GM12878 (cell line): ENCODE measurements at regions not wholly inside any gene's neighbourhood (a gene's known extent, or its start where the extent isn't known, plus 50 kb on each side); places are given as distances from the start of the nearest gene placed in this dataset.

Experiments used
- ATAC-seq: fragments of 200-7000 bp; cut with Tn5 transposase; 3 replicates; pipeline ENCODE4 v1.9.1; 2020; ENCODE audit warnings: mild to moderate bottlenecking, moderate library complexity
- BruUV-seq: library from RNA; stranded (reverse); fragments of 400-500 nt; replicated peaks from 2 replicates; lab custom pipeline; 2021; lab: Mats Ljungman, UMichigan
- CTCF ChIA-PET: fragments of 300-600 bp; sonication (Branson Sonifier 250); formaldehyde crosslinking; extraction: SDS; loops from one replicate; lab custom pipeline; 2021; ENCODE audit warnings: inconsistent platforms; lab: Yijun Ruan, JAX
- POLR2A ChIA-PET: fragments of 350-600 bp; formaldehyde crosslinking; extraction: SDS; loops from one replicate; lab custom pipeline; 2021; ENCODE audit warnings: inconsistent platforms; lab: Charles Lee
- RAD21 ChIA-PET: fragments of 300-600 bp; sonication (Branson Sonifier 250); formaldehyde crosslinking; loops from one replicate; lab custom pipeline; 2023; ENCODE audit warnings: antibody characterized with exemption; ENCODE audit not compliant: unreplicated experiment; lab: Charles Lee
- SMC1A ChIA-PET: fragments of 300-600 bp; sonication (Branson Sonifier 250); formaldehyde crosslinking; loops from one replicate; lab custom pipeline; 2023; ENCODE audit not compliant: unreplicated experiment, uncharacterized antibody; lab: Charles Lee
- DNase-seq: peaks from one replicate; pipeline ENCODE4 v3.0.0-alpha.2; 2011; ENCODE audit warnings: low read depth, low spot score
- FAIRE-seq: peaks from 3 replicates; lab custom pipeline; 2011; peaks lifted over from hg19 to GRCh38; lab: Jason Lieb, UNC
- H2AFZ ChIP-seq: 2 replicates; pipeline ENCODE4 v1.6.0; 2011; ENCODE audit warnings: low read depth, low read length, control low read depth; ENCODE audit not compliant: control insufficient read depth
- H3K27ac ChIP-seq: 2 replicates; pipeline ENCODE4 v1.5.1; 2011; ENCODE audit warnings: control low read depth; ENCODE audit not compliant: control insufficient read depth, insufficient read depth
- H3K27me3 ChIP-seq, 2 experiments: replicated peaks in 1 of 2; 2 replicates each; pipeline versions ENCODE4 v1.6.0 to v1.6.1; 2011; ENCODE audit warnings: low read length in 1 of 2; ENCODE audit not compliant: control insufficient read depth in 2 of 2, insufficient read depth in 2 of 2
- H3K36me3 ChIP-seq, 2 experiments: 2 replicates each; pipeline ENCODE4 v1.5.1; 2011; ENCODE audit warnings: low read length in 1 of 2; ENCODE audit not compliant: control insufficient read depth in 2 of 2, insufficient read depth in 2 of 2
- H3K4me1 ChIP-seq: 2 replicates; pipeline ENCODE4 v1.6.1; 2011; ENCODE audit warnings: mild to moderate bottlenecking, low read length, moderate library complexity, mixed read lengths; ENCODE audit not compliant: control insufficient read depth, insufficient read depth
- H3K4me2 ChIP-seq: 2 replicates; pipeline ENCODE4 v1.6.0; 2011; ENCODE audit warnings: control low read depth; ENCODE audit not compliant: control insufficient read depth, insufficient read depth
- H3K4me3 ChIP-seq: fragments of 200-600 bp; sonication (generic); 2 replicates; pipeline ENCODE4 v1.5.1; 2016
- H3K79me2 ChIP-seq: 2 replicates; pipeline ENCODE4 v1.6.0; 2011; ENCODE audit warnings: low read length; ENCODE audit not compliant: control insufficient read depth, insufficient read depth
- H3K9ac ChIP-seq: 2 replicates; pipeline ENCODE4 v1.8.0; 2011; ENCODE audit warnings: low read length, control low read depth, mixed read lengths; ENCODE audit not compliant: control insufficient read depth, insufficient read depth
- H3K9me3 ChIP-seq: replicated peaks from 3 replicates; pipeline ENCODE4 v1.5.1; 2011; ENCODE audit warnings: mild to moderate bottlenecking, low read length; ENCODE audit not compliant: control insufficient read depth, insufficient read depth
- H4K20me1 ChIP-seq: 2 replicates; pipeline ENCODE4 v1.6.0; 2011; ENCODE audit not compliant: control insufficient read depth, insufficient read depth
- ATF2 ChIP-seq: IDR thresholded peaks from 2 replicates; pipeline ENCODE4 v1.6.1; 2012; ENCODE audit warnings: low read length, inconsistent platforms
- SREBF1 ChIP-seq: IDR thresholded peaks from 2 replicates; pipeline ENCODE4 v1.6.1; 2012; ENCODE audit warnings: mild to moderate bottlenecking, low read length
- TCF7 ChIP-seq: IDR thresholded peaks from 2 replicates; pipeline ENCODE4 v1.6.1; 2014; ENCODE audit warnings: antibody characterized with exemption, borderline replicate concordance
- WGBS: methylation state at CpG from one replicate; pipeline ENCODE4 v1.1.6; 2016; ENCODE audit warnings: low lambda C conversion rate; ENCODE audit not compliant: insufficient replicate concordance, insufficient coverage; ENCODE audit errors: missing lambda C conversion rate; 5-methylcytosine and 5-hydroxymethylcytosine counted together
- in situ Hi-C: fragments of 300-500 bp; cut with MboI; formaldehyde crosslinking; loops from 9 replicates; pipeline ENCODE4 v1.14.3; 2018; ENCODE audit warnings: mixed read lengths
- intact Hi-C: fragments of 100-400 bp; cut with micrococcal nuclease; formaldehyde crosslinking; loops from one replicate; pipeline ENCODE4 v1.14.2; 2022; ENCODE audit not compliant: unreplicated experiment
- TF ChIP-seq, protein P1 (sequence below): fragments of 450-650 bp; IDR thresholded peaks from 2 replicates; pipeline ENCODE4 v1.6.1; 2017; ENCODE audit warnings: low read depth, mild to moderate bottlenecking, moderate library complexity

GRCh38 chr5:89596821-89597220 lies 713.8 kb upstream of the MEF2C start:
- H3K9me3 ChIP-seq = no peaks in the 10 kb centered on the region; the same call in 2 of the 3 replicates
- FAIRE-seq = no peak
- BruUV-seq = no TSS peak
- H3K79me2 ChIP-seq = no peaks in the 10 kb centered on the region
- TF ChIP-seq SREBF1 (no peak), ATF2 (no peak)
- TF ChIP-seq, protein P1, sequence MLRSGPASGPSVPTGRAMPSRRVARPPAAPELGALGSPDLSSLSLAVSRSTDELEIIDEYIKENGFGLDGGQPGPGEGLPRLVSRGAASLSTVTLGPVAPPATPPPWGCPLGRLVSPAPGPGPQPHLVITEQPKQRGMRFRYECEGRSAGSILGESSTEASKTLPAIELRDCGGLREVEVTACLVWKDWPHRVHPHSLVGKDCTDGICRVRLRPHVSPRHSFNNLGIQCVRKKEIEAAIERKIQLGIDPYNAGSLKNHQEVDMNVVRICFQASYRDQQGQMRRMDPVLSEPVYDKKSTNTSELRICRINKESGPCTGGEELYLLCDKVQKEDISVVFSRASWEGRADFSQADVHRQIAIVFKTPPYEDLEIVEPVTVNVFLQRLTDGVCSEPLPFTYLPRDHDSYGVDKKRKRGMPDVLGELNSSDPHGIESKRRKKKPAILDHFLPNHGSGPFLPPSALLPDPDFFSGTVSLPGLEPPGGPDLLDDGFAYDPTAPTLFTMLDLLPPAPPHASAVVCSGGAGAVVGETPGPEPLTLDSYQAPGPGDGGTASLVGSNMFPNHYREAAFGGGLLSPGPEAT = no peak
- H2AFZ ChIP-seq = no peak overlapping the region
- no peak for DNase-seq
- no peak overlapping the region for H3K27ac ChIP-seq
- ChIA-PET POLR2A (no interaction called here), SMC1A (interaction anchor here (1.1 kb wide), 1 partner anchor 16 kb away, joined by 3 read pairs; no protein-coding TSS in a partner anchor), CTCF (no interaction called here), RAD21 (no interaction called here)
- 20% methylated on average over 2 of the region's 2 CpGs for WGBS
- no peak overlapping the region for H3K9ac ChIP-seq
- H3K4me1 ChIP-seq = peaks cover 3% of the 10 kb centered on the region; the same call in 1 of the 2 replicates
- intact Hi-C loops = no loop called here
- H3K27me3 ChIP-seq = no peaks in the 10 kb centered on the region
- ATAC-seq = no peak
- in situ Hi-C loops = no loop called here
- H3K36me3 ChIP-seq = no peaks in the 10 kb centered on the region
- H4K20me1 ChIP-seq = no peaks in the 10 kb centered on the region
- H3K4me3 ChIP-seq = no peak overlapping the region
- no peak overlapping the region for H3K4me2 ChIP-seq

GRCh38 chr5:89595056-89595455 lies 712.1 kb upstream of the MEF2C start:
- BruUV-seq = no TSS peak
- CTCF ChIA-PET = no interaction called here
- DNase-seq (no peak), ATAC-seq (no peak), FAIRE-seq (no peak)
- no peak overlapping the region for H3K4me3 ChIP-seq
- H3K79me2 ChIP-seq = no peaks in the 10 kb centered on the region
- H2AFZ ChIP-seq = no peak overlapping the region
- no peak overlapping the region for H3K4me2 ChIP-seq
- H3K9me3 ChIP-seq = peaks cover 3% of the 10 kb centered on the region; the same call in 2 of the 3 replicates
- POLR2A ChIA-PET = no interaction called here
- H3K27ac ChIP-seq = no peak overlapping the region
- WGBS = 100% methylated on average over 1 of the region's 1 CpG
- H3K36me3 ChIP-seq = no peaks in the 10 kb centered on the region
- SMC1A ChIA-PET = interaction anchor here (0.6 to 2.0 kb wide), 3 partner anchors 13 to 251 kb away, joined by 3 to 10 read pairs (median 4); no protein-coding TSS in a partner anchor
- no peak overlapping the region for H3K9ac ChIP-seq
- no peaks in the 10 kb centered on the region for H3K27me3 ChIP-seq
- peaks cover 3% of the 10 kb centered on the region; the same call in 1 of the 2 replicates for H3K4me1 ChIP-seq
- in situ Hi-C loops (no loop called here), intact Hi-C loops (no loop called here)
- RAD21 ChIA-PET = no interaction called here
- no peak for TF ChIP-seq TCF7
- H4K20me1 ChIP-seq = no peaks in the 10 kb centered on the region
